ENCODE measurements at regions not wholly inside any gene's neighbourhood (a gene's known extent, or its start where the extent isn't known, plus 50 kb on each side); places are given as distances from the start of the nearest gene placed in this dataset.

DNA sequence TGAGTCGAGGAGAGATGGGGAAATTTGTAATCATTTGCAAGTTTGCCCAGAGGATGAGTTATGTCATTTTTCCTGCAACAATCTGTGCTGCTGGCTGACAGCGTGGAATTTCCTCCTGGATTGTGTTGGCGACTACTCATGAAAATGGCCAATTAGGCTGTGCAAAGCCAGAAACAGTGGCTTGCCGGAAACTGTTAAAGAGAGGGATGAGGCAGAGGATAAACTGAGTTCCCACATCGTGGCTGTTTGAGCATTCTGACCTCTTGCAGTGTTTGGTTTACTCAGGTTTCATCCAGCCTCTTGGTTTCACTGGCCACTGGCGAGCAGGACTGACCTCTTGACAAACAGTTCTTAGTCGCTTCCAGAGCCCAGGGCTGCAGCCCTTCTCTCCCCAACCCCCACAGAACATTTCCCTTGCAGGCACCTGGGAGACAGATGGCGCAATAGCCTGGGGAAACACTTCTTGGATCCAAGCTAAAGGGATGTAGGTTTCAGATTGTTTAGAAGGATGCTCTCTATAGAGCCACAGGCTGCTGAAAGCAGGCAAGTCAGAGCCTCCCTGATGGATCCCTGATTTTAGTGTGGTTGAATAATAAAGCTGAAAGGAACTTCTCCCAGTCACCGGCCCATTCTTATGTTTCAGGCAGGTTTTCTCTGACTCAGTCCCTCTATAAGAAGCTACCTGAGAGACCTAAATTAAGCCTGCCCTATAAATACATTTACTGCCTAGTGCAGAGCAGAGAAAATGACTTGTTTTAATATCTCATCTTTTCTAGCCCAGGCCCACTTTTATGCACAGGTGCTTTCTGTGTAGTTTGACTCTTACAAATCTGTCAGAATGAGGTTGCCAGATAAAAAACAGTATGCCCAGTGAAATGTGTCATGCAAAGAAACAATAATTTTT is 92.8 kb upstream of the UBE2E1 start:
- intact Hi-C loops (cut with DNase I): no loop called here
- peak; percentile 23 to 47 (median 30) for DNase-seq
- Histone ChIP-seq H3K9me3 (no peaks in the 10 kb centered on the region), H3K27me3 (no peaks in the 10 kb centered on the region), H3K4me3 (no peak overlapping the region), H3K4me1 (no peaks in the 10 kb centered on the region), H3K36me3 (replicated peaks in 1 of 2; ENCODE audit: insufficient read depth in 1 of 2, low read depth in 2 of 2) (no peaks in the 10 kb centered on the region), H3K27ac (no peak overlapping the region)
- no peak for TF ChIP-seq POLR2A (IDR thresholded peaks at IDR 0.05)
- TF ChIP-seq, protein P1, sequence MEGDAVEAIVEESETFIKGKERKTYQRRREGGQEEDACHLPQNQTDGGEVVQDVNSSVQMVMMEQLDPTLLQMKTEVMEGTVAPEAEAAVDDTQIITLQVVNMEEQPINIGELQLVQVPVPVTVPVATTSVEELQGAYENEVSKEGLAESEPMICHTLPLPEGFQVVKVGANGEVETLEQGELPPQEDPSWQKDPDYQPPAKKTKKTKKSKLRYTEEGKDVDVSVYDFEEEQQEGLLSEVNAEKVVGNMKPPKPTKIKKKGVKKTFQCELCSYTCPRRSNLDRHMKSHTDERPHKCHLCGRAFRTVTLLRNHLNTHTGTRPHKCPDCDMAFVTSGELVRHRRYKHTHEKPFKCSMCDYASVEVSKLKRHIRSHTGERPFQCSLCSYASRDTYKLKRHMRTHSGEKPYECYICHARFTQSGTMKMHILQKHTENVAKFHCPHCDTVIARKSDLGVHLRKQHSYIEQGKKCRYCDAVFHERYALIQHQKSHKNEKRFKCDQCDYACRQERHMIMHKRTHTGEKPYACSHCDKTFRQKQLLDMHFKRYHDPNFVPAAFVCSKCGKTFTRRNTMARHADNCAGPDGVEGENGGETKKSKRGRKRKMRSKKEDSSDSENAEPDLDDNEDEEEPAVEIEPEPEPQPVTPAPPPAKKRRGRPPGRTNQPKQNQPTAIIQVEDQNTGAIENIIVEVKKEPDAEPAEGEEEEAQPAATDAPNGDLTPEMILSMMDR (IDR thresholded peaks at IDR 0.05): peak in 1 of 7 experiments; percentile 9
- WGBS, 2 donors: 18 to 33% methylated on average over 8 to 9 of the region's 9 CpGs
- ATAC-seq: peak; percentile 59

- DNase-seq (no peak), ATAC-seq (no peak)
- 75% methylated on average over 4 of the region's 4 CpGs for WGBS, 2 donors
- Histone ChIP-seq H3K27me3 (no peaks in the 10 kb centered on the region), H3K4me1 (no peaks in the 10 kb centered on the region), H3K27ac (no peak overlapping the region), H3K36me3 (replicated peaks in 1 of 2; ENCODE audit: insufficient read depth in 1 of 2, low read depth in 2 of 2) (no peaks in the 10 kb centered on the region), H3K9me3 (no peaks in the 10 kb centered on the region), H3K4me3 (no peak overlapping the region)
- TF ChIP-seq, protein P1 (IDR thresholded peaks at IDR 0.05): no peak
- TF ChIP-seq POLR2A (IDR thresholded peaks at IDR 0.05): no peak
- intact Hi-C loops (cut with DNase I): no loop called here
Observed at GRCh38 chr3:23713641-23714040, 92.1 kb upstream of the UBE2E1 start.

GRCh38 chr3:23720059-23720458 is 85.7 kb upstream of the UBE2E1 start:
- no peaks in the 10 kb centered on the region for H3K9me3 ChIP-seq
- no peak overlapping the region for H3K27ac ChIP-seq
- H3K27me3 ChIP-seq: no peaks in the 10 kb centered on the region
- no peaks in the 10 kb centered on the region for H3K36me3 ChIP-seq (replicated peaks in 1 of 2; ENCODE audit: insufficient read depth in 1 of 2, low read depth in 2 of 2)
- TF ChIP-seq POLR2A (IDR thresholded peaks at IDR 0.05): no peak
- DNase-seq (no peak), ATAC-seq (no peak)
- WGBS, 2 donors: 89 to 98% methylated on average over 2 of the region's 2 CpGs
- H3K4me1 ChIP-seq: no peaks in the 10 kb centered on the region
- no peak overlapping the region for H3K4me3 ChIP-seq
- intact Hi-C loops (cut with DNase I): no loop called here

- Histone ChIP-seq H3K4me3 (no peak overlapping the region), H3K9me3 (no peaks in the 10 kb centered on the region), H3K4me1 (no peaks in the 10 kb centered on the region), H3K27ac (no peak overlapping the region), H3K27me3 (no peaks in the 10 kb centered on the region), H3K36me3 (replicated peaks in 1 of 2; ENCODE audit: insufficient read depth in 1 of 2, low read depth in 2 of 2) (no peaks in the 10 kb centered on the region)
- TF ChIP-seq POLR2A (IDR thresholded peaks at IDR 0.05): no peak
- TF ChIP-seq, protein P1 (IDR thresholded peaks at IDR 0.05): no peak
- WGBS, 2 donors: 53 to 63% methylated on average over 2 of the region's 2 CpGs
- intact Hi-C loops (cut with DNase I): no loop called here
- ATAC-seq (no peak), DNase-seq (no peak)
Observed at GRCh38 chr3:23720885-23721284, 84.9 kb upstream of the UBE2E1 start.

GRCh38 chr3:23723141-23723540 is 82.6 kb upstream of the UBE2E1 start:
- intact Hi-C loops (cut with DNase I): no loop called here
- H3K4me1 ChIP-seq: no peaks in the 10 kb centered on the region
- ATAC-seq: no peak
- no peaks in the 10 kb centered on the region for H3K9me3 ChIP-seq
- H3K36me3 ChIP-seq (replicated peaks in 1 of 2; ENCODE audit: insufficient read depth in 1 of 2, low read depth in 2 of 2): no peaks in the 10 kb centered on the region
- TF ChIP-seq POLR2A (IDR thresholded peaks at IDR 0.05): no peak
- TF ChIP-seq, protein P1 (IDR thresholded peaks at IDR 0.05): no peak
- WGBS, 2 donors: 89 to 92% methylated on average over 5 of the region's 5 CpGs
- H3K27me3 ChIP-seq: no peaks in the 10 kb centered on the region
- H3K27ac ChIP-seq: no peak overlapping the region
- H3K4me3 ChIP-seq: no peak overlapping the region
- DNase-seq: no peak
